Stimulated activated CD4-positive, alpha-beta T cell treated with anti-CD3 and anti-CD28 coated beads, TNF-alpha, amount 100 ng/mL, for 1 hour (primary cell): ENCODE measurements at regions not wholly inside any gene's neighbourhood (a gene's known extent, or its start where the extent isn't known, plus 50 kb on each side); places are given as distances from the start of the nearest gene placed in this dataset.

Experiments
- DNase-seq, 3 donors: peaks; one replicate each; pipeline ENCODE4 v3.0.0-alpha.2; 2020; ENCODE audit warnings: low read depth in 3 of 3, low spot score in 1 of 3

- no peak for DNase-seq
Measured at GRCh38 chr5:168157141-168157540, 134.3 kb upstream of the WWC1 start.

- DNase-seq, result no peak
Measured at GRCh38 chr5:168159425-168159824, 132.0 kb upstream of the WWC1 start.

GRCh38 chr5:168162464-168162863 lies 129.0 kb upstream of the WWC1 start:
- DNase-seq, result no peak

GRCh38 chr5:168163966-168164365 lies 127.5 kb upstream of the WWC1 start:
- no peak for DNase-seq

- no peak for DNase-seq
Measured at GRCh38 chr5:168165221-168165914, 126.1 kb upstream of the WWC1 start.

GRCh38 chr5:168165977-168166376 lies 125.5 kb upstream of the WWC1 start:
- DNase-seq, result no peak

- no peak for DNase-seq
Measured at GRCh38 chr5:168167338-168167737, 124.1 kb upstream of the WWC1 start.

GRCh38 chr5:168168978-168169698 lies 122.3 kb upstream of the WWC1 start:
- DNase-seq, result no peak

GRCh38 chr5:168169791-168170190 lies 121.7 kb upstream of the WWC1 start:
- no peak for DNase-seq

GRCh38 chr5:168171901-168172759 lies 119.3 kb upstream of the WWC1 start:
- DNase-seq, result no peak

GRCh38 chr5:168172760-168173223 lies 118.7 kb upstream of the WWC1 start:
- no peak for DNase-seq

- DNase-seq, result no peak
Measured at GRCh38 chr5:168174376-168174775, 117.1 kb upstream of the WWC1 start.

GRCh38 chr5:168176251-168176650 lies 115.2 kb upstream of the WWC1 start:
- no peak for DNase-seq

- no peak for DNase-seq
Measured at GRCh38 chr5:168176941-168177340, 114.5 kb upstream of the WWC1 start.

- no peak for DNase-seq
Measured at GRCh38 chr5:168177831-168178450, 113.5 kb upstream of the WWC1 start.

GRCh38 chr5:168179192-168179593 lies 112.3 kb upstream of the WWC1 start:
- no peak for DNase-seq

- no peak for DNase-seq
Measured at GRCh38 chr5:168182269-168182668, 109.2 kb upstream of the WWC1 start.

- no peak for DNase-seq
Measured at GRCh38 chr5:168184103-168184502, 107.3 kb upstream of the WWC1 start.

GRCh38 chr5:168186289-168187074 lies 105.0 kb upstream of the WWC1 start:
- no peak for DNase-seq

- no peak for DNase-seq
Measured at GRCh38 chr5:168187614-168188013, 103.8 kb upstream of the WWC1 start.

GRCh38 chr5:168188182-168188581 lies 103.3 kb upstream of the WWC1 start:
- DNase-seq, result no peak
